ENCODE measurements at regions not wholly inside any gene's neighbourhood (a gene's known extent, or its start where the extent isn't known, plus 50 kb on each side); places are given as distances from the start of the nearest gene placed in this dataset.

DNA sequence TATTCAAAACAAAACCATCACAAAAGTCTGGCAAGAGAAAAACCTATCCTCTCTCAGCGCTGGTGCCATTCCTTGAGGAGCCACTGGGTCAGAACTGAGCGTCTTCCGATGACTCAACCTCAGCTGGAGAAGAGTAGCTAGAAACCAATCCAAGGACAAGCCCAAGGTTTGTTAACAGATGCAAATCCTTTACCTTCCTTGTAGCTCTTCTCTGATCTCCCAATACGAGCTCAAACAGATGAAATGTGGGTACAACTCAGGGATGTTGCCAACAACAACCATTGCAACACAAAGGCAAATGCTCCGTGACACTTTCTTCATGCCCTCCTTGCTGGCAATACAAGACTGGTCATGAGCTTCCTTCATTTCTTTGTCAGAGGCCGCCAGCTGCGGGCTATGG is 337.1 kb downstream of the SIPA1L2 start:
- DNase-seq, result no peak
- no peak overlapping the region for H4K8ac ChIP-seq (ENCODE audit: low read depth in 2 of 2, low read length in 2 of 2)
- H2BK5ac ChIP-seq (ENCODE audit: low read depth, low read length, poor library complexity, severe bottlenecking), result no peak overlapping the region
- WGBS, 2 experiments (ENCODE audit: extremely low coverage in 2 of 2, insufficient read length in 1 of 2), result 83% methylated on average over 1 of the region's 7 CpGs; no CpG with 5 or more reads in 1 of the 2 experiments
- H2AK5ac ChIP-seq (ENCODE audit: low read depth, low read length), result no peak overlapping the region
- ChIA-PET CTCF (no interaction called here), POLR2A (ENCODE audit: unreplicated experiment) (no interaction called here)
- H2AK9ac ChIP-seq (replicated peaks; ENCODE audit: low read depth, low read length, poor library complexity), result no peak overlapping the region
- TF ChIP-seq FOS (IDR thresholded peaks at IDR 0.05; ENCODE audit: low read depth, low read length), result no peak
- H3K27ac ChIP-seq (ENCODE audit: insufficient read depth, low read length), result no peak overlapping the region
- intact Hi-C loops (cut with micrococcal nuclease), result no loop called here
- no peak overlapping the region for H4K5ac ChIP-seq (ENCODE audit: low read depth, low read length)
- H3K27me3 ChIP-seq (ENCODE audit: control insufficient read depth, insufficient read depth, low read length), result no peaks in the 10 kb centered on the region; the same call in 1 of the 2 replicates
- no peak for ATAC-seq (ENCODE audit: low read depth)
- dilution Hi-C loops (cut with HindIII; ENCODE audit: low sequenced_read_pairs, unreplicated experiment), result no loop called here
- H3K9me1 ChIP-seq (ENCODE audit: insufficient read depth, low read length), result no peaks in the 10 kb centered on the region
- no peaks in the 10 kb centered on the region for H3K36me3 ChIP-seq (ENCODE audit: control insufficient read depth, insufficient read depth, low read length)
- H3K56ac ChIP-seq (ENCODE audit: extremely low read depth, insufficient read depth, low read length), result no peak overlapping the region
- no peak overlapping the region for H2BK20ac ChIP-seq (ENCODE audit: low read depth, low read length)
- no peak overlapping the region for H4K91ac ChIP-seq (ENCODE audit: insufficient read depth, low read depth, low read length)
- no peak overlapping the region for H3K18ac ChIP-seq (ENCODE audit: low read depth, low read length)
- H3K4me3 ChIP-seq (ENCODE audit: insufficient read depth, low read depth, low read length), result no peak overlapping the region
- no peaks in the 10 kb centered on the region for H3K9me3 ChIP-seq (ENCODE audit: control insufficient read depth, insufficient read depth, low read length)
- BruUV-seq (replicated peaks), result no TSS peak
- in situ Hi-C loops (cut with MboI; ENCODE audit: low sequenced_read_pairs), result no loop called here
- H3K4me1 ChIP-seq (ENCODE audit: control insufficient read depth, insufficient read depth, low read length), result peaks cover 2% of the 10 kb centered on the region; the same call in 1 of the 2 replicates
- no peak overlapping the region for H3K23ac ChIP-seq (ENCODE audit: low read depth, low read length)
- H3K79me1 ChIP-seq (ENCODE audit: low read depth in 1 of 2, low read length in 2 of 2), result no peaks in the 10 kb centered on the region
- no peak overlapping the region for H3K4me2 ChIP-seq (ENCODE audit: low read depth, low read length)
- H3K4ac ChIP-seq (ENCODE audit: low read depth, low read length), result no peak overlapping the region
- H4K20me1 ChIP-seq (ENCODE audit: insufficient read depth, low read length), result no peaks in the 10 kb centered on the region
- no peak overlapping the region for H2BK15ac ChIP-seq (ENCODE audit: low read depth, low read length)
- no peak overlapping the region for H2AFZ ChIP-seq (replicated peaks; ENCODE audit: low read length, poor library complexity)
- no peak overlapping the region for H2BK120ac ChIP-seq (ENCODE audit: low read depth, low read length)
- no peak overlapping the region for H3K9ac ChIP-seq (ENCODE audit: low read depth, low read length)
- H3K14ac ChIP-seq (replicated peaks; ENCODE audit: low read depth, low read length), result no peak overlapping the region

Data from IMR-90 (cell line).